ENCODE measurements at regions not wholly inside any gene's neighbourhood (a gene's known extent, or its start where the extent isn't known, plus 50 kb on each side); places are given as distances from the start of the nearest gene placed in this dataset.

DNA sequence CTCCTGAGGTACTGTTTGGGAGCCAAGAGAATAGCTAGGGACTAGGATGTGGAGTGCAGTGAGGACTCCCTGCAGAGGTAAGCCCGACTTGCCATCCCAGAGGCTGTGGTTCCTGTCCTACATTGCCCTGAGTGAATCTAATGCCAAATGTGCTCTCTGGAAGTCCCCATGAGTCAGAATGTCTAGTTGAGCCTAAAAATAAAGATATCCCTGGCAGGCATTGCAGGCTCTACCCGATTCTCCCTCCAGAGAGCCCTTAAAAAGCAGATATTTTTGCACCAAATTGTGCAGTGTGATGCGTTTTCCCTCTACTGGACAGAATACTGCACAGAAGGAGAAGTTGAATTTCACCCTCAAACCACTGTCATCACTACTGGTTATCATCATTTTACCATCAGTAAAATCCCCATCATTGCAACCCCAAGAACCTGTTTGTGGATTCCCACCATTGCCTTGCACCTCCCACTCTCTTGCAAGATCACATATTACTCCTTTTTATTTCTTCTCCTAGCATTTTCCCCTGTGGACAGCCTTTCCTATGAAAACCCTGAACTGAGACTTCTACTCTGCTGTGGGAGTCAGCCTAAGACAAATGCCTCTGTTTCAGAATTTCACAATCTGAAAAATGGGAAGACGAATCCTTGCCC lies 98.0 kb downstream of the MARCHF4 start:
- FAIRE-seq, result no peak

GRCh38 chr2:216261042-216261537 lies 111.2 kb downstream of the MARCHF4 start:
- Histone ChIP-seq H3K4me1 (no peaks in the 10 kb centered on the region), H3K4me2 (no peak overlapping the region), H3K27ac (no peak overlapping the region), H3K4me3 (no peak overlapping the region), H3K9me3 (no peaks in the 10 kb centered on the region)
- ChIA-PET POLR2A (no interaction called here), CTCF (interaction anchor here (0.7 to 1.4 kb wide), 3 partner anchors 10 to 17 kb away, joined by 3 to 5 read pairs (median 3); no protein-coding TSS in a partner anchor)
- FAIRE-seq (no peak), DNase-seq (ENCODE audit: low read depth in 1 of 2, low spot score in 1 of 2) (no peak), ATAC-seq (no peak)
- TF ChIP-seq POLR2AphosphoS2 (conservative IDR thresholded peaks at IDR 0.05; ENCODE audit: low read length), result no peak
- TF ChIP-seq NFE2L2 (conservative IDR thresholded peaks at IDR 0.05; ENCODE audit: low read length), result no peak
- no peak for TF ChIP-seq ZFP36 (IDR thresholded peaks at IDR 0.05; ENCODE audit: borderline replicate concordance, partially characterized antibody)
- no peak for TF ChIP-seq E2F6 (IDR thresholded peaks at IDR 0.05; ENCODE audit: borderline replicate concordance, low read depth)
- no peak for TF ChIP-seq HOXB13 (CRISPR knock-in tag; IDR thresholded peaks at IDR 0.05; ENCODE audit: low read depth)
- no peak for TF ChIP-seq NR3C1 (IDR thresholded peaks at IDR 0.05)
- no peak for TF ChIP-seq FOSL2 (IDR thresholded peaks at IDR 0.05)
- no peak for TF ChIP-seq FOSL2 (CRISPR knock-in tag; IDR thresholded peaks at IDR 0.05)
- TF ChIP-seq PHF8 (IDR thresholded peaks at IDR 0.05; ENCODE audit: borderline replicate concordance, low read depth), result no peak
- TF ChIP-seq PBX3 (IDR thresholded peaks at IDR 0.05), result no peak
- no peak for TF ChIP-seq HMGXB4 (CRISPR knock-in tag; IDR thresholded peaks at IDR 0.05; ENCODE audit: borderline replicate concordance)
- no peak for TF ChIP-seq MAFK (IDR thresholded peaks at IDR 0.05; ENCODE audit: partially characterized antibody)
- no peak for TF ChIP-seq RARB (CRISPR knock-in tag; IDR thresholded peaks at IDR 0.05)
- TF ChIP-seq TFCP2L1 (CRISPR knock-in tag; IDR thresholded peaks at IDR 0.05), result no peak
- TF ChIP-seq RAD21 (conservative IDR thresholded peaks at IDR 0.05 in 1 of 2, IDR thresholded peaks at IDR 0.05 in 1 of 2), result no peak
- TF ChIP-seq HOXA7 (CRISPR knock-in tag; IDR thresholded peaks at IDR 0.05), result no peak
- TF ChIP-seq FOSB (CRISPR knock-in tag; IDR thresholded peaks at IDR 0.05), result no peak
- 84% methylated on average over 6 of the region's 6 CpGs for WGBS (ENCODE audit: missing lambda C conversion rate)

More for the DNA sequence above, 98.0 kb downstream of the MARCHF4 start:
- ATAC-seq (no peak; a peak in 1 of 6 replicates), DNase-seq (ENCODE audit: low read depth in 1 of 2, low spot score in 1 of 2) (no peak)
- TF ChIP-seq CEBPB (IDR thresholded peaks at IDR 0.05) (no peak), KDM5A (IDR thresholded peaks at IDR 0.05) (no peak), MAFK (IDR thresholded peaks at IDR 0.05; ENCODE audit: partially characterized antibody) (no peak), JUN (IDR thresholded peaks at IDR 0.05) (no peak), EHF (CRISPR knock-in tag; IDR thresholded peaks at IDR 0.05) (no peak)
- TF ChIP-seq, protein P1, sequence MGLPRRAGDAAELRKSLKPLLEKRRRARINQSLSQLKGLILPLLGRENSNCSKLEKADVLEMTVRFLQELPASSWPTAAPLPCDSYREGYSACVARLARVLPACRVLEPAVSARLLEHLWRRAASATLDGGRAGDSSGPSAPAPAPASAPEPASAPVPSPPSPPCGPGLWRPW (IDR thresholded peaks at IDR 0.05), result no peak
- TF ChIP-seq, protein P2, sequence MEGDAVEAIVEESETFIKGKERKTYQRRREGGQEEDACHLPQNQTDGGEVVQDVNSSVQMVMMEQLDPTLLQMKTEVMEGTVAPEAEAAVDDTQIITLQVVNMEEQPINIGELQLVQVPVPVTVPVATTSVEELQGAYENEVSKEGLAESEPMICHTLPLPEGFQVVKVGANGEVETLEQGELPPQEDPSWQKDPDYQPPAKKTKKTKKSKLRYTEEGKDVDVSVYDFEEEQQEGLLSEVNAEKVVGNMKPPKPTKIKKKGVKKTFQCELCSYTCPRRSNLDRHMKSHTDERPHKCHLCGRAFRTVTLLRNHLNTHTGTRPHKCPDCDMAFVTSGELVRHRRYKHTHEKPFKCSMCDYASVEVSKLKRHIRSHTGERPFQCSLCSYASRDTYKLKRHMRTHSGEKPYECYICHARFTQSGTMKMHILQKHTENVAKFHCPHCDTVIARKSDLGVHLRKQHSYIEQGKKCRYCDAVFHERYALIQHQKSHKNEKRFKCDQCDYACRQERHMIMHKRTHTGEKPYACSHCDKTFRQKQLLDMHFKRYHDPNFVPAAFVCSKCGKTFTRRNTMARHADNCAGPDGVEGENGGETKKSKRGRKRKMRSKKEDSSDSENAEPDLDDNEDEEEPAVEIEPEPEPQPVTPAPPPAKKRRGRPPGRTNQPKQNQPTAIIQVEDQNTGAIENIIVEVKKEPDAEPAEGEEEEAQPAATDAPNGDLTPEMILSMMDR (IDR thresholded peaks at IDR 0.05), result no peak
- Histone ChIP-seq H3K4me2 (no peak overlapping the region), H3K4me1 (no peaks in the 10 kb centered on the region), H3K9me3 (no peaks in the 10 kb centered on the region), H3K27ac (no peak overlapping the region), H3K4me3 (no peak overlapping the region)
- ChIA-PET CTCF (no interaction called here), POLR2A (no interaction called here)
- 40% methylated on average over 4 of the region's 4 CpGs for WGBS (ENCODE audit: missing lambda C conversion rate)
